ELF-1 (cell line): ENCODE measurements at regions not wholly inside any gene's neighbourhood (a gene's known extent, or its start where the extent isn't known, plus 50 kb on each side); places are given as distances from the start of the nearest gene placed in this dataset.

ENCODE experiments used
- DNase-seq: peaks from one replicate; pipeline ENCODE4 v3.0.0-alpha.2; 2016; ENCODE audit warnings: low read depth, low spot score

GRCh38 chr10:78769526-78769925 is 299.2 kb upstream of the ZMIZ1 start:
- DNase-seq = no peak

DNA sequence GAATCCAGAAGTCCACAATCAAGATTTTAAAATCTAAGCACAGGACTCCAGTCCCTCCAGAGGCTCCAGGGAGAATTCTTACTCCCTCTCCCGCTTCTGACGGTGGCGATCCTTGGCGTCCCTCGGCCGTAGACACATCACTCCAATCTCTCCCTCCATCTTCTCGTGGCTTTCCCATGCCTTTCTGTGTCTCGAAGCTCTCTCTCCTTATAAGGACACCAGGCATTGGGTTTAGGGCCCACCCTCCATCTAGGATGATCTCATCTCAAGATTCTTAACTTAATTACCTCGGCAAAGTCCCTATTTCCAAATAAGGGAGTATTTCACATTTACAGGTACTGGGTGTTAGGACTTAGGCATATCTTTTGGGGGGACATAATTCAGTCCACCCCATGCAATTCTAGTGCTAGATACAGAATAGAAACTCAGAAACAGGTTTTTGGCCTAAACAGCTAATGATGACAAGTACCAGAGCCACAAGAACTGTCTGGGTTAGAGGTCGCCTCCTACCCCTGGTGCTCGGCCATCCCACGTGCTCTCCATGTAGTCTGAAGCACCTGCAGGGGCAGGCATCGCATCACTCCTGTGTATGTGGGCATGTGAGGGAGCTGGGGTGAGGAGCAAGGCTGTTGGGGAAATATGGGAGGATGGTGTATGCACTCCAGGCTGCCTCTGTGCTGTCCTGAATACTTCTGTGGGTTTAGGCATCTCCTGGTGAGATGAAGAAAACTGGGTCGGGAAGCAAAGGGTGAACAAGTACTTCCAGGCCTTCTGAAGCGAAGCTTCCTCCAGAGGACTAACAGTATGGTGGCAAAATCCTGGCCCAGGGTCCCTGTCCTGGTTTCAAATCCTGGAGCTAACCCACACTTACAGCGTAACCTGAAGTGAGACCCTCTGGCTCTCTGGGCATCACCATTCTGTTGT is 298.3 kb upstream of the ZMIZ1 start:
- DNase-seq = no peak

- DNase-seq = no peak
Observed at GRCh38 chr10:78771260-78771659, 297.5 kb upstream of the ZMIZ1 start.

- no peak for DNase-seq
Observed at GRCh38 chr10:78771808-78772455, 296.8 kb upstream of the ZMIZ1 start.

DNA sequence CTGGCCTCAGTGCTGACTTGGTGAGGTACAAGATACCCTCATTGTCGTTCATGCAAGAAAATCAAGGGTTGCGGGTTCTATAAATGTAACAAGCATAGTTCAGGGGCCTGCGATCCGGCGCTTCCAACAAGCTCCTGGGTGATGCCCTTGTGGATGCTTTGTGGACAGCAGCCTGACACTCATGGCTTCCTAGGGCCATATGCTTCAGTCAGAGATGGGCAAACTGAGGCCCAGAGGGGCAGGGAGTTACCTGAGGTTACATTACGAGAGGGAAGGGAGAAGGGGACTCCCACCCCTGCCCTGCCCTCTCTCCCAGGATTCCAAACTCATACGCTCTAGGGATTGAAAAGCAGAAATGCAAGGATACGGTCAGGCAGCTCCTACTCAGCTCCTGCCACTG is 296.3 kb upstream of the ZMIZ1 start:
- DNase-seq = no peak

- DNase-seq = no peak
Observed at GRCh38 chr10:78772986-78773530, 295.7 kb upstream of the ZMIZ1 start.

DNA sequence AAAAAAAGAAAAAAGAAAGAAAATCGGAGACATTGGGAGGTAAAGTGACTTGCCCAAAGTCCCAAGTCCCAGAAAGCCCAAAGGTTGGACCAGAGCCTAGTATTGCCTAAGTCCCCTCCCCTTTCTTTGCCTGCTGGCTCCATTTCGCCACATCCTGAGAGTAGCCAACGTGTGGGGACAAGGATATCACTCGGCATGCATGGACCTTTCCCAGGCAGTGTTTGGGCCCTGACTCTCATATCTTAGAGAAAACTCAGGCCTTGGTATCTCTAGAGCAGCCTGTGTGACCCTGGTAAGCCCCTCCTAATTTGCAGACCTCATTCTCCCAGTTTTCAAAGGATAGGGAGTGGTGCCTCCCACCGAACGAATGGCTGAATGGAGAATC is 294.2 kb upstream of the ZMIZ1 start:
- no peak for DNase-seq

DNA sequence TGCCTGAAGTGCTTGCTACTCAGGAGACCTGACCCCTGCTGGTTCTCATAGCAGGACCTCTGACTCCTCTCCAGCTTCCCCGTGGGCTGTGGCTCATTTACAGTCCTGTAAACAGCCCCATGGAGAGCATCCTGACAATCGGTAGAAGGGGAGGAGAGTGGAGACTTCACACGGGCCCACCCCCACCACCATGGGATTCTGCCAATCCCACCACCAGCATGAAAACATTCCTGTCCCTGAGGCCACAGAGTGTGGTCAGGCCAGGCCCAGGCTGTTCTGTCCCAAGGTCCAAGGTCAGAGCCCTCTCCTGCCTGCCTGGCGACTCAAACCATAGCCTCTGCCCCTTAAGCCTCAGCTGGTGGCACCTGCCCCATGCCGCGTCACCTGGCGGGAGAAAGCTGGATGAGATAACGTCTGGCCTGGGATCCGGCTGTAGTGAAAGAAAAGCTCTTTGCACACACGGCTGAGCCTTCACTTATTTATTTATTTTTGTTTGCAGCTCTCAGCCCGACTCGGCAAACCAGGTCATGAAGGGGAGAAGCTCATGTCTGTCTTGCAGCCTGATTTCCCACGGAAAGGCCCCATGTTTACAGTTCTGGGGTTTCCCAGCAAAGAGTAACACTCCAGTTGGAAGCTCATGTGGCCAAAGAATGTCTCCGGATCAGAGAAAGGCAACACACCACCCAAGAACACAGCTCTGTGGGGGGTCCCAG is 293.6 kb upstream of the ZMIZ1 start:
- peak; percentile 67 for DNase-seq

DNA sequence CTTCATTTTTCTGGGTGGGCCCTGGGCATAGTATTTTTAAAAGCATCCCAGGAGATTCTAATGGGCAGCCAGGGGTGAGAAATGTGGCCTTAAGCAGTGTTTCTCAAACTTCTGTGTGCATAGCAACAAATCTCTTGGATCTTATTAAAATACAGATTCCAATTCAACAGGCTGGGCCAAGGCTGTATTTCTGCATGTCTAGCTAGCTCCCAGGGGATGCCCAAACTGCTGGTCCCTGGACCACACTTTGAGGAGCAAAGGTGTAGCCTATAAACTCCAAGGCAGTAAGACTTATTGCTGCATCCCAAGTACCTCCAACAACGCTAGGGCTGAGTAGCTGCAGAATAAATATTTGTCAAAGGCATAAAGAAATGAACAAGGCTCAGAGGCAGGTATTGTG is 292.9 kb upstream of the ZMIZ1 start:
- no peak for DNase-seq

DNA sequence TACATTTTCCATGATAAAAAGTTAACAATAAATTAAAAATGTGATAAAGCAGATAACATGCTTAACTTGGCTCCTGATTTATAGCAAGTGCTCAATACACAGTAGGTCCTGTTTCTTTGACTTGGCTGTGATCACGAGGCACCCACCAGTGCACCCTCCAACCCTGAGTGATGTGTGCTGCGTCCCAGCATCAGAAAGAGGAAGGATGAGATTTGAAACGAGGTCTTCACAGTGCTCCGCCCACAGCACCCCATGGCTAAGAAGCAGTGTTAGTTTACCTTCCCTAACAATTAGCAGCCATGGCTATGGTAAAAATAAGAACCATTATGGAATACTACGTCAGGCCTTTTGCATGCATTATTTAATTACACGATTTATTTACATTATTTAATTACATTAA is 292.0 kb upstream of the ZMIZ1 start:
- DNase-seq = no peak

- DNase-seq = peak; percentile 83
Observed at GRCh38 chr10:78777466-78777865, 291.3 kb upstream of the ZMIZ1 start.

- DNase-seq = no peak
Observed at GRCh38 chr10:78777867-78778266, 290.9 kb upstream of the ZMIZ1 start.

DNA sequence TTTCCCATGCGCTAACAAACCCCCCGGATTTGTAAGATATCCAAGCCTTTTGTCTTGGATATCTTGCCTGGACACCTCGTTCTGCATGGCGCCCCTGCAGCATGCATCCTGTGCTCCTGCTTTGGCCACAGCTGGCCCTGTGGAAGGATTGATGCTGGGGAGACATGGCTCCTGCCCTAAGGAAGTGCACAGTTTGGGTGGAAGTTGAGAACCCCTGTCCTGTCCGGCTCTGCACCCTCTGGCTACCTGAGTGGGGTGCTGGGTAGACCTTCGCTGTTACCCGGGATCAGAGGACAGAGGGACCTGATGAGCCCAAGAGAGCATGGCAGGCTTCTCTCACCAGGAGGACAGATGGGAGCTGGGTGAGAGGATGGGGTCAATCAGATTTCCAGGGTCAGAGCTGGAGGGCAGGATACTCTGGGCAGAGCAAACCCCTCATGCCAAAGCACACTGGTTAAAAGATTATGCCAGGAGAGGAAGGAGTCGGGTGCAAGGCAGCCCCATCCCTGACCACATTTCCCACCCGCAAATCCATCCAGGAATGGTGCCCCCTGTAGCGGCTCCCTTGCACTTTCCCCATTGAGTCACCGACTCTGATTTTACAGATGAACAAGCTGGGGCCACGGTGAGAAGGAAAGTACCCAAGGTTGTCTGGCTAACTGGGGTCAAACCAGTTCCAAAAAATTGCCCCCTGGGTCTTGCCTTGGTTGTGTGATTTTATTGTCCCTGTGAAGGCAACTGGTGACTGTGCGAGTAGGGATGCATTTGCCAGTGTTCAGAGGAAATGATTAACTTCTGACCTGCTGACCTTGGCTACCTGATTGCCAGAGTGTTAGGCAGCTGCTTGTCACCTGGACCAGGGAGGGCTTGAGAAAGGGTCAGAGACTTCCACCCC is 290.1 kb upstream of the ZMIZ1 start:
- no peak for DNase-seq

- DNase-seq = no peak
Observed at GRCh38 chr10:78779339-78779955, 289.3 kb upstream of the ZMIZ1 start.

DNA sequence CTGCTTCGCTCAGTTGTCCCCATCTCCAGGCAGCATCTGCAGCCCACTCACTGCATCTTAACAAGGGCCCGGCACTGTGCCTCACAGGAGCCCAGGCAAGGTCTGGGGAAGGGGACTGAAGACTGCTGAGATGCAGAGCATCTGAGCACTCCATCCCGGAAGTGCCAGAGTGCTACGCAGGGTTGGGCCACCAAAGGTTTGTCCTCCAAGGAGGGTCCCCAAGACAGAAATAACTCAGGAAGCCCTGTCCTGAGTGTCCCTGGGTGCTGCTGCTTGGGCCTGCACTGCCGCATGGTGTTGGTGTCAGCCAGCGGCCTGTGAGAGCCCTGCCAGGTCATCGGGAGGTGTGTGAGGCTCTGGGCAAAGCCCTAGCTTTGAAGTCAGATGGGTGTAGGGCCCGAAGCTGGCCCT is 288.2 kb upstream of the ZMIZ1 start:
- DNase-seq = no peak

DNA sequence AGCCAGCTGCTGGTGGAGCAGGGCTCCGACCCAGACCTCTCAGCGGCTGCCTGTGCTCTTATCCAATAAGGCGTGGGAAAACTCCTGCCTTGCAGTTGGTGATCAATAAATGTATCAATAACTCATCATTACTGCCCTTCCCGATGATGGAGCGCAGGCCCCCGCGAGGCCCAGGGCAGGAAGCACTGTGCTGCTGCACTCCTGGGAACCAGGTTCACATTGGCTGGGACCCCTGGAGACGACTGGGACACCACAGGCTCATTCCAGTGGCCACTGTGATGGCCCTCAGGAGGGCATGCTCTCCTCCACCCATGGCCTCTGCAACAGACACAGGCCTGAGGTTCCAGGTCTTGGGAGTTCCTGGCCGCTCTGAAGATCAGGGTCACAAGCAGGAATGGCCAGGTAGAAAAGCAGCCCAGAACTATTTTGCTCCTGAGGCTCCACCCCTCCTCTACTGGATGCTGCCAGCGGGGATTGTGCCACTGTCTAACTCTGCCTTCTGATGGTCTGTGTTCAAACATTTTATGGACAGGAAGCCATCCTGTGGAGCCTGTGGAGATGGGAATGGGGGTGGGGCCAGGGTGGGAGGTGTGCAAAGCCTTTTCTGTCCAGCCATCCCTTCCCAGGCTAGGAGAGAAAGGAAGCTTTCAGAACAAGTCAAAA is 287.4 kb upstream of the ZMIZ1 start:
- no peak for DNase-seq

GRCh38 chr10:78781991-78782390 is 286.8 kb upstream of the ZMIZ1 start:
- no peak for DNase-seq

GRCh38 chr10:78782441-78782840 is 286.3 kb upstream of the ZMIZ1 start:
- no peak for DNase-seq

DNA sequence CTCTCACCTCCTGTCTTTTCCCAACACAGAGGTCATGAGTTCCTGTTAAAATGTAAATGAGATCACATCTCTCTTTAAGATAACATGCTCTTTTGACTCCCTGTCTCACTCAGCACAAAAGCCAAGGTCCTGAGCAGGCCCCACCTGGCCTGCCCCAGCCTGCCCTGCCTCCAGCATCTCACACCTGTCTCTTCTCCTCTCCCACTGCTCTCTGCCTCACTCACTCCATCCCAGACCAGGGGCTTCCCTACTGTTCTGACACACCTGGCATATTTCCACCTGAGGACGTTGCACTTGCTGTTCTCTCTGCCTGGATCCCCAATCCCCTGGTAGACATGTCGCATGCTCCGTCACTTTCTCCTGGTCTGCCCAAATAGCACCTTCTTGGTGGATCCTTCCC is 285.0 kb upstream of the ZMIZ1 start:
- no peak for DNase-seq

DNA sequence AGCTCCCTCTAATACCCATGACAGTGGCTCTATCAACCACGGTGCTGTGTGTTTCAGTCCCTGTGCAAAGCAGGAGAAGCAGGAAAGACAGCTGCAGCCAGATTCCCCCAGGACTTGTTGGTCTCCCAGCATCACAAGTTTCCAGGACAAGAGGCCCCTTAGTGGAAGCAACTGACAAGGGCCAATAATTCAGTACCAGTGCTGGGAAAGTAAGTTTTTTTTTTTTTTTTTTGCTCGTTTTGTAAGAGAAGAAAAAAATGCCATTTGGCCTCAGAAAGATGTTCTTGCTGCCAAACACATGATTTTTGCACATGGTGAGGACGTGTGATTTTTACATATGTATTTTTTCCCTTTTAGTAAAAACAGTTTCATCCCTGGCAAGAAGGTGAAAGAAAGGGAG is 284.2 kb upstream of the ZMIZ1 start:
- DNase-seq = no peak
